ENCODE measurements at regions not wholly inside any gene's neighbourhood (a gene's known extent, or its start where the extent isn't known, plus 50 kb on each side); places are given as distances from the start of the nearest gene placed in this dataset.

DNA sequence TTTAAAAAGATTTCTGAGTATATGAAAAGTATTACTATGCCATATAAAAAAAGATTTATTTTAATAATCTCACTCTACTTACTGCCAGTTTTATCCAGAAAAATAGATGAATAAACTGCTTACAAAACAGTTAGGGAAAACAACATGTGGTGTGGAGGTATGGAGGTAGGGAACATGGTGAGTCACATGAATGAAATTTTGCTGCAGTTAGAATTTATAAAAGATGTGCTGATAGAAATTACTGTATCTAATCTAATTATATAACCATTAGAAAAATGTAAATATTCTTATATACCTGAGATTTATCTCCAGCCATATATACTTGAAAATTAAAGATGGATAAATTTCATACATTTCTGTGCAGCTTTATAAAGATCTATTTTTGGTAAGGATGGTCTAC is 184.0 kb upstream of the ANK2 start:
- intact Hi-C loops (cut with DNase I) = no loop called here
- Histone ChIP-seq H3K36me3 (no peaks in the 10 kb centered on the region), H3K27me3 (no peaks in the 10 kb centered on the region), H3K27ac (no peak overlapping the region), H3K9me3 (no peaks in the 10 kb centered on the region), H3K4me3 (no peak overlapping the region), H3K4me1 (no peaks in the 10 kb centered on the region)
- no peak for DNase-seq (ENCODE audit: low spot score in 2 of 2)
- TF ChIP-seq, protein P1, sequence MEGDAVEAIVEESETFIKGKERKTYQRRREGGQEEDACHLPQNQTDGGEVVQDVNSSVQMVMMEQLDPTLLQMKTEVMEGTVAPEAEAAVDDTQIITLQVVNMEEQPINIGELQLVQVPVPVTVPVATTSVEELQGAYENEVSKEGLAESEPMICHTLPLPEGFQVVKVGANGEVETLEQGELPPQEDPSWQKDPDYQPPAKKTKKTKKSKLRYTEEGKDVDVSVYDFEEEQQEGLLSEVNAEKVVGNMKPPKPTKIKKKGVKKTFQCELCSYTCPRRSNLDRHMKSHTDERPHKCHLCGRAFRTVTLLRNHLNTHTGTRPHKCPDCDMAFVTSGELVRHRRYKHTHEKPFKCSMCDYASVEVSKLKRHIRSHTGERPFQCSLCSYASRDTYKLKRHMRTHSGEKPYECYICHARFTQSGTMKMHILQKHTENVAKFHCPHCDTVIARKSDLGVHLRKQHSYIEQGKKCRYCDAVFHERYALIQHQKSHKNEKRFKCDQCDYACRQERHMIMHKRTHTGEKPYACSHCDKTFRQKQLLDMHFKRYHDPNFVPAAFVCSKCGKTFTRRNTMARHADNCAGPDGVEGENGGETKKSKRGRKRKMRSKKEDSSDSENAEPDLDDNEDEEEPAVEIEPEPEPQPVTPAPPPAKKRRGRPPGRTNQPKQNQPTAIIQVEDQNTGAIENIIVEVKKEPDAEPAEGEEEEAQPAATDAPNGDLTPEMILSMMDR (IDR thresholded peaks at IDR 0.05) = no peak

DNA sequence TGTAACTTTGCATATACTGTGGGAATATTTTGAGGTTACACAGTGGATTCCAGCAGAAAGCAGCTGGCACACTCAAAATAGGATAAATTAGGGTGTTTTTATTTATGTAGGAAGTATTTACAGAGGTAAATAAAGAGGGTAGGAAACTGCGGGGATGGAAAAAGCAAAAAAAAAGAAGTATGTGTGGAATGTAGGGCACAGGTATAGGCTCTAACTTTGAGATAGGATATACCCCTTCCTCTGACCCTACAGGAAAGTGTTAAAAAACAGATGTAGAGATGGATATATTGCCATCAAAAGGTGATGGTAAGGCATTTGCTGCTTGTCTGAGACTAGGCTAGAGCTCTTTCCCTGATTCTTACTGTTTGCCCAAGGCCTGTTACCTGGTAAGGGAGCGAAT is 173.1 kb upstream of the ANK2 start:
- intact Hi-C loops (cut with DNase I) = no loop called here
- H3K9me3 ChIP-seq = no peaks in the 10 kb centered on the region
- no peak overlapping the region for H3K4me3 ChIP-seq
- no peaks in the 10 kb centered on the region for H3K36me3 ChIP-seq
- TF ChIP-seq, protein P1 (IDR thresholded peaks at IDR 0.05) = no peak
- H3K27me3 ChIP-seq = no peaks in the 10 kb centered on the region
- no peak for DNase-seq (ENCODE audit: low spot score in 2 of 2)
- no peaks in the 10 kb centered on the region for H3K4me1 ChIP-seq
- H3K27ac ChIP-seq = no peak overlapping the region

DNA sequence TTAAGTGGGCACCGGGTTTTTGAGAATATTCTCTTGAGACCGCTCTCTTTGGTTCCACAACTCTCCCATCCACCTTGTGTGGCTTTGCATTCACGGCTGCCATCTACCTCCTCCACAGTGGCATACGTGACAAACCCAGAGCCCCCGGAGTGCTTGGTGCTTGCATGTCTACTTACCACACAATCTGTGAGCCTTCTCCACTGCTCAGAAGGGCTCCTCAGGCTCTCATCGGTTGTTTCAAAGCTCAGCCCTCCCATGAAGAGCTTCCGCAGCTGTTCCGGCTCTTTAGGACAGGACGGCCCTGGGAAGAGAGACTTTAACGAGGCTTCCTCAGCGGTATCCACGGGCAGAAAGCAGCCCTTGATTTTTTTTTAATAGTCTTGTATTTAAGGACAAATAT is 167.6 kb upstream of the ANK2 start:
- Histone ChIP-seq H3K36me3 (no peaks in the 10 kb centered on the region), H3K27ac (no peak overlapping the region), H3K4me3 (no peak overlapping the region), H3K27me3 (no peaks in the 10 kb centered on the region), H3K4me1 (no peaks in the 10 kb centered on the region), H3K9me3 (no peaks in the 10 kb centered on the region)
- intact Hi-C loops (cut with DNase I) = no loop called here
- TF ChIP-seq, protein P1 (IDR thresholded peaks at IDR 0.05) = no peak
- DNase-seq (ENCODE audit: low spot score in 2 of 2) = no peak

DNA sequence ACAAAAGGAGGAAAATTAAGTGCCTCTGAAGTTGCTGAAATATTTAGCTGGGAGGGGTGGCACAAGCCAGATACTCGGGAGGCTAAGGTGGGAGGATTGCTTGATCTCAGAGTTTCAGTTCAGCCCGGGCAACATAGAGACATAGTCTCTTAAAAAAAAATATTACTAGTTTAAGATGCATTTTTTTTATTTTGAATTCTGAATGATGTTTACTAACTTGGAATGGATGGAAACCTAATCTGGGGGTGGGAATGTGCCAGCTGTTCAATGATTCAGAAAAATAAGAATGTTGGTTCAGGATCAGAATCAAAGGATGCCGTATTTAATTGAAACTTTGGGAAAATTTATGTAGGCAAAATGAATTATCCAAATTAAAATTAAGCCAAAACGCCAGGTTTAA is 167.2 kb upstream of the ANK2 start:
- intact Hi-C loops (cut with DNase I) = no loop called here
- Histone ChIP-seq H3K36me3 (no peaks in the 10 kb centered on the region), H3K4me3 (no peak overlapping the region), H3K27ac (no peak overlapping the region), H3K4me1 (no peaks in the 10 kb centered on the region), H3K27me3 (no peaks in the 10 kb centered on the region), H3K9me3 (no peaks in the 10 kb centered on the region)
- TF ChIP-seq, protein P1 (IDR thresholded peaks at IDR 0.05) = no peak
- DNase-seq (ENCODE audit: low spot score in 2 of 2) = no peak

DNA sequence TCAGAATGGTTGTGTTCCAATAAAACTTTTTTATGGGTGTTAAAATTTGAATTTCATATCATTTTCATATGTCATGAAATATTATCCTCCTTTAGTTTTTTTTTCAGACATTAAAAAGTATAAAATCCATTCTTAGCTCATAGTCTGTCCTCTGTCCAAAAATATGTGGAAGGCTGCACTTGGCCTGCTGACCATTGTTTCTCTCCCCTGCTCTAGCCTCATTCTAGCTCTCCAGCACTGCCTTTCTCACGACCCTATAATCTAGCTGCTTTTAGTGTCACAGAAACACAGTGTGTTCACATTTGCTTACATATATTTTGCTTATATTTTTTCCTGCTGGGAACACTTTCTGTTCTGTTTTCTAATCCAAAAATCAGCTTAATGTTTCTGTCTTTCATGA is 165.0 kb upstream of the ANK2 start:
- no peak overlapping the region for H3K4me3 ChIP-seq
- no peak overlapping the region for H3K27ac ChIP-seq
- H3K4me1 ChIP-seq = no peaks in the 10 kb centered on the region
- no peaks in the 10 kb centered on the region for H3K36me3 ChIP-seq
- TF ChIP-seq, protein P1 (IDR thresholded peaks at IDR 0.05) = no peak
- intact Hi-C loops (cut with DNase I) = no loop called here
- H3K27me3 ChIP-seq = no peaks in the 10 kb centered on the region
- DNase-seq (ENCODE audit: low spot score in 2 of 2) = no peak
- H3K9me3 ChIP-seq = no peaks in the 10 kb centered on the region

DNA sequence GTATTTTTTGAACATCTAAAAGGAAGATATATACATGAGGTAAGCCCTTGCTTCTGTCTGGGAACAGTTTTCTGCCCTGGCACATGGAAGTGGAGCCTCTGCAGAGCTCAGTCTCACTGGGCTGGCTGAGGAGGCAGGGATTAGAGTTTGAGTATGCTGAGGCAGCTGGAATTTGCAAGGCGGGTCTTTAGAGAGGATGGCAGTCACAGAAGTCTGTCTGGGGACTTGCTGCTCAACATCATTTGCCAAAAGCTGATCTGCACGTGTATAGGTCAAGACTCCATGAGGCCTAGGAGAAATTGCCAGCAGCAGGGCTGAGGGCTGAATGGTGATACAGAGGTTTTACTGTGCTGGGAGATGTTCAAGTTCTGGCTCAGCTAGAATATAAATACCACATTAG is 163.6 kb upstream of the ANK2 start:
- Histone ChIP-seq H3K27me3 (no peaks in the 10 kb centered on the region), H3K36me3 (no peaks in the 10 kb centered on the region), H3K9me3 (no peaks in the 10 kb centered on the region), H3K4me3 (no peak overlapping the region), H3K27ac (no peak overlapping the region), H3K4me1 (no peaks in the 10 kb centered on the region)
- no peak for DNase-seq (ENCODE audit: low spot score in 2 of 2)
- intact Hi-C loops (cut with DNase I) = no loop called here
- TF ChIP-seq, protein P1 (IDR thresholded peaks at IDR 0.05) = no peak
